ENCODE measurements at regions not wholly inside any gene's neighbourhood (a gene's known extent, or its start where the extent isn't known, plus 50 kb on each side); places are given as distances from the start of the nearest gene placed in this dataset.

- TF ChIP-seq, protein P1, sequence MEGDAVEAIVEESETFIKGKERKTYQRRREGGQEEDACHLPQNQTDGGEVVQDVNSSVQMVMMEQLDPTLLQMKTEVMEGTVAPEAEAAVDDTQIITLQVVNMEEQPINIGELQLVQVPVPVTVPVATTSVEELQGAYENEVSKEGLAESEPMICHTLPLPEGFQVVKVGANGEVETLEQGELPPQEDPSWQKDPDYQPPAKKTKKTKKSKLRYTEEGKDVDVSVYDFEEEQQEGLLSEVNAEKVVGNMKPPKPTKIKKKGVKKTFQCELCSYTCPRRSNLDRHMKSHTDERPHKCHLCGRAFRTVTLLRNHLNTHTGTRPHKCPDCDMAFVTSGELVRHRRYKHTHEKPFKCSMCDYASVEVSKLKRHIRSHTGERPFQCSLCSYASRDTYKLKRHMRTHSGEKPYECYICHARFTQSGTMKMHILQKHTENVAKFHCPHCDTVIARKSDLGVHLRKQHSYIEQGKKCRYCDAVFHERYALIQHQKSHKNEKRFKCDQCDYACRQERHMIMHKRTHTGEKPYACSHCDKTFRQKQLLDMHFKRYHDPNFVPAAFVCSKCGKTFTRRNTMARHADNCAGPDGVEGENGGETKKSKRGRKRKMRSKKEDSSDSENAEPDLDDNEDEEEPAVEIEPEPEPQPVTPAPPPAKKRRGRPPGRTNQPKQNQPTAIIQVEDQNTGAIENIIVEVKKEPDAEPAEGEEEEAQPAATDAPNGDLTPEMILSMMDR (IDR thresholded peaks at IDR 0.05; ENCODE audit: insufficient read depth, low read length): no peak
- no peak overlapping the region for H3K4me3 ChIP-seq (ENCODE audit: low read depth, low read length)
- no peak for DNase-seq (ENCODE audit: low read depth)
Observed at GRCh38 chr6:169997930-169998218, 246.5 kb downstream of the ERMARD start.

DNA sequence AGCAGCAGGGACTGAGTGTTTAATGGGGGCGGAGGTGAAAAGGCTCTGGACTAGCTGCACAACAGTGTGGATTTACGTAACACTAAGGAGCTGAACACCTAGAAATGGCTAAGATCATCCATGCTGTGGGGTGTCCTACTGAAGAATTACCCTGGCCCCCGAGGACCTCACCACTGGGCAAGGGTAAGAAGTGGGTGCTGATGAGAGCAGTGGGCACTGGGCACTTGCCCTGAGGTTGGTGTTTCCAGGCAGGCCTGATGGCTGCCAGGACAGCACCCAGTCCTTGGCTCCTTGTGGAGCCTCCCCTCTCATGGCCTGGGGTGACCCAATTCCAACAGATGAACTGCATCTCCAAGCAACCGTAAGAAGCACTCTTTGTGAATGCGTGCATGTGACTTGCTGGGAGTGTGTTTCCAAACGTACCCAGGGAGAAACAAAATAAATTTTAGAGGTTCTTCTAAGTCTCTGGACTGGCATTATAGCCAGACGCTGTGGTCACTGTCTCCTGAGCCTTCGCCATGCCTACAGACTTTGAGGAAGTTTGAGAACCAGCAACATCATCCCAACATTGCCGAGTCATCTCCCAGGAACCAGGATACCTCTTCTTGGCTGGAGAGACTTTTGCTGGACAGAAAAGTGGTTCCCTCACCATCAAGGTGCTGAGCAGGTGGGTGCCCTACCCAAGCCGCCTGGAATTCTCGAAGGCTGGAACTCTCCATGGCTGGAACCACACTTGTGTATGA, 245.9 kb downstream of the ERMARD start:
- H3K4me3 ChIP-seq (ENCODE audit: low read depth, low read length): no peak overlapping the region
- TF ChIP-seq, protein P1 (IDR thresholded peaks at IDR 0.05; ENCODE audit: insufficient read depth, low read length): no peak
- DNase-seq (ENCODE audit: low read depth): no peak

DNA sequence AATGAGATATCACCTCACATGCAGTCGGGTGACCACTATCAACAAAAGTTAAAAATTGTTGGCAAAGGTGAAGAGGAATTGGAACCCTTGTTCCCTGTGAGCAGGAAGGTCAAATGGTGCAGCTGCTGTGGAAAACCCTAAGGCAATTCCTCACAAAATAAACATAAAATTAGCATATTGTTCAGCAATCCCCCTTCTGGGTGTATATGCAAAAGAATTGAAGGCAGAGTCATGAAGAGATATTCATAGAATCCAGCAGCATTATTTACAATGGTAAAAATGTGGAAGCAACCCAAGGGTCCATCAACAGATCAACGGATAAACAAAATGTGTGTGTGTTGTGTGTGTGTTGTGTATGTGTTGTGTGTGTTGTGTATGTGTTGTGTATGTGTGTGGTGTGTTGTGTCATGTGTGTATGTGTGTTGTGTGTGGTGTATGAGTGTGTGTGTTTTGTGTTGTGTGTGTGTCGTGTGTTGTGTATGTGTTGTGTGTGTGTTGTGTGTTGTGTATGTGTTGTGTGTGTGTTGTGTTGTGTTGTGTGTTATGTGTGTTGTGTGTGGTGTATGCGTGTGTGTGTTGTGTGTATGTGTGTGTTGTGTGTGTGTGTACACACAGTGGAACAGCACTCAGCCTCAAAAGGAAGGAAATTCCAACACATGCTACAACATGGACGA, 245.1 kb downstream of the ERMARD start:
- no peak overlapping the region for H3K4me3 ChIP-seq (ENCODE audit: low read depth, low read length)
- TF ChIP-seq, protein P1 (IDR thresholded peaks at IDR 0.05; ENCODE audit: insufficient read depth, low read length): no peak
- no peak for DNase-seq (ENCODE audit: low read depth)

DNA sequence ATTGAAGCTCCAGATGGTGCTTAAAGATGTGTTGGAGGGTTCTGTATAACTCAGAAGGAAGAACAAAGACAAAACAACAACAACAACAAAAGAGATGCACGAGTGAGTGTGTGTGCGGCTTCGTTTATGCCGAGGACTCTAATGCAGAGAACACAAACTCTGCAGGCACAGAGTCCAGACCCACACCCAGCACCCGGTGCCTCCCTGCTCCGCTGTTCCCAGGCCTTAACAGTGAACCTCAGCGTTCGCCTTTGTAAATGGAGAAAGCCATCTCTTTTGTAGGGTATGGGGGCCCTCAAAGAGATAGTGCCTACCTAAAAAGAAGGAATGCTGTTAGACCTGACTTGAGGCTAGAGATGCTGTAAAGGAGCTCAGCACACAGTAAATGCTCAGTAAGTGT, 243.3 kb downstream of the ERMARD start:
- no peak overlapping the region for H3K4me3 ChIP-seq (ENCODE audit: low read depth, low read length)
- DNase-seq (ENCODE audit: low read depth): no peak

GRCh38 chr6:169993861-169994481, 242.5 kb downstream of the ERMARD start:
- TF ChIP-seq, protein P1 (IDR thresholded peaks at IDR 0.05; ENCODE audit: insufficient read depth, low read length): no peak
- H3K4me3 ChIP-seq (ENCODE audit: low read depth, low read length): no peak overlapping the region
- DNase-seq (ENCODE audit: low read depth): no peak

More for the DNA sequence above, 243.3 kb downstream of the ERMARD start:
- TF ChIP-seq, protein P1 (IDR thresholded peaks at IDR 0.05; ENCODE audit: insufficient read depth, low read length): no peak

DNA sequence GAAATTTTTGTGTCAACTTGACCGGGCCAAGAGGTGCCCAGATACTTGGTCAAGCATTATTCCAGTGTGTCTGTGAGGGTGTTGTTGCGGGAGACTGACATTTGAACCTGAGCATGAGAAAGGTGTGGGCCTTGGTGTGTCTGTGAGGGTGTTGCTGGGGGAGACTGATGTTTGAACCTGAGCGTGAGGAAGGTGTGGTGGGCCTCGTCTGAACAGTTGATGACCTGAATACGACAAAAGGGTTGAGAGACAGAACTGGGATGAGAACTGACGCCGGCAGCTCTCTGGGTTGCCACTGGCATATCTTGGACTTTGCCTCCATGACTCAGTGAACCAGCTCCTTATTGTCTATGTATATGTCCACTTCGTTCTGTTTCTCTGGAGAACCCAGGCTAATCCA, 240.5 kb downstream of the ERMARD start:
- DNase-seq (ENCODE audit: low read depth): no peak
- TF ChIP-seq, protein P1 (IDR thresholded peaks at IDR 0.05; ENCODE audit: insufficient read depth, low read length): no peak
- no peak overlapping the region for H3K4me3 ChIP-seq (ENCODE audit: low read depth, low read length)
